Testis (tissue), 2 donors: ENCODE measurements at regions not wholly inside any gene's neighbourhood (a gene's known extent, or its start where the extent isn't known, plus 50 kb on each side); places are given as distances from the start of the nearest gene placed in this dataset.
"Not testable (repeated sequence)": the region's sequence is repeated elsewhere in the genome, so short reads cannot be mapped to it uniquely, and the experiment has no call there.

ENCODE experiments used
- DNase-seq: peaks from one replicate; pipeline ENCODE4 v3.0.0-alpha.2; 2019
- H3K27ac ChIP-seq, 2 donors: fragments of 200-600 bp; sonication (generic); one replicate each; pipeline ENCODE4 v1.5.1; 2019
- H3K27me3 ChIP-seq: fragments of 200-600 bp; sonication (generic); one replicate; pipeline ENCODE4 v1.5.1; 2019
- H3K36me3 ChIP-seq: fragments of 200-600 bp; sonication (generic); one replicate; pipeline ENCODE4 v1.5.1; 2017; ENCODE audit warnings: low read depth; ENCODE audit errors: missing control alignments
- H3K4me1 ChIP-seq: fragments of 200-600 bp; sonication (generic); one replicate; pipeline ENCODE4 v1.5.1; 2019
- H3K4me3 ChIP-seq, 2 donors: fragments of 200-600 bp; sonication (generic); one replicate each; pipeline ENCODE4 v1.5.1; 2017 to 2019
- H3K9me3 ChIP-seq: fragments of 200-600 bp; sonication (generic); one replicate; pipeline ENCODE4 v1.5.1; 2017
- WGBS, 2 donors: methylation state at CpG; one replicate each; pipeline ENCODE4 v1.1.5; 2018; 5-methylcytosine and 5-hydroxymethylcytosine counted together
- intact Hi-C: fragments of 100-400 bp; cut with DNase I; formaldehyde crosslinking; loops from one replicate; pipeline ENCODE4 v1.15.1; 2023; ENCODE audit warnings: low total_unique reads

GRCh38 chr7:56828078-56828860 is 304.0 kb downstream of the ZNF479 start:
- WGBS, 2 donors = 87 to 90% methylated on average over 18 to 36 of the region's 36 CpGs
- H3K4me1 ChIP-seq, intact Hi-C loops, H3K27me3 ChIP-seq, H3K36me3 ChIP-seq, H3K4me3 ChIP-seq, H3K9me3 ChIP-seq, H3K27ac ChIP-seq, DNase-seq: not testable (repeated sequence)

- H3K4me3 ChIP-seq, H3K9me3 ChIP-seq, H3K27ac ChIP-seq, intact Hi-C loops, DNase-seq, H3K27me3 ChIP-seq, H3K36me3 ChIP-seq, H3K4me1 ChIP-seq: not testable (repeated sequence)
- 92 to 94% methylated on average over 14 to 15 of the region's 16 CpGs for WGBS, 2 donors
Measured at GRCh38 chr7:56827539-56827938, 304.7 kb downstream of the ZNF479 start.

- H3K36me3 ChIP-seq, H3K9me3 ChIP-seq, DNase-seq, H3K27ac ChIP-seq, intact Hi-C loops, H3K4me1 ChIP-seq, H3K27me3 ChIP-seq, H3K4me3 ChIP-seq: not testable (repeated sequence)
- 94% methylated on average over 19 of the region's 19 CpGs; no CpG with 5 or more reads in 1 of the 2 donors for WGBS, 2 donors
Measured at GRCh38 chr7:56826556-56826955, 305.7 kb downstream of the ZNF479 start.

GRCh38 chr7:56825756-56826540 is 306.3 kb downstream of the ZNF479 start:
- not testable (repeated sequence) for H3K27ac ChIP-seq

GRCh38 chr7:56825121-56825520 is 307.1 kb downstream of the ZNF479 start:
- H3K4me3 ChIP-seq, H3K36me3 ChIP-seq, H3K27ac ChIP-seq, H3K9me3 ChIP-seq, intact Hi-C loops, H3K27me3 ChIP-seq, H3K4me1 ChIP-seq, DNase-seq: not testable (repeated sequence)
- 94 to 98% methylated on average over 7 to 15 of the region's 17 CpGs for WGBS, 2 donors

More at GRCh38 chr7:56825756-56826540, 306.3 kb downstream of the ZNF479 start:
- H3K36me3 ChIP-seq, intact Hi-C loops, DNase-seq, H3K4me3 ChIP-seq, H3K4me1 ChIP-seq, H3K9me3 ChIP-seq, H3K27me3 ChIP-seq: not testable (repeated sequence)
- WGBS, 2 donors = 92 to 100% methylated on average over 1 to 28 of the region's 38 CpGs

GRCh38 chr7:56823872-56824635 is 308.2 kb downstream of the ZNF479 start:
- H3K4me1 ChIP-seq, H3K4me3 ChIP-seq, H3K36me3 ChIP-seq, H3K9me3 ChIP-seq, H3K27ac ChIP-seq, DNase-seq, H3K27me3 ChIP-seq, intact Hi-C loops: not testable (repeated sequence)
- 88 to 92% methylated on average over 5 to 29 of the region's 44 CpGs for WGBS, 2 donors

GRCh38 chr7:56823231-56823630 is 309.0 kb downstream of the ZNF479 start:
- H3K4me1 ChIP-seq, DNase-seq, H3K9me3 ChIP-seq, H3K27me3 ChIP-seq, H3K27ac ChIP-seq, H3K36me3 ChIP-seq, H3K4me3 ChIP-seq, intact Hi-C loops: not testable (repeated sequence)
- WGBS, 2 donors = 94% methylated on average over 13 of the region's 15 CpGs; no CpG with 5 or more reads in 1 of the 2 donors

GRCh38 chr7:56822153-56822552 is 310.1 kb downstream of the ZNF479 start:
- H3K9me3 ChIP-seq, H3K27ac ChIP-seq, H3K27me3 ChIP-seq, H3K36me3 ChIP-seq, H3K4me1 ChIP-seq, DNase-seq, H3K4me3 ChIP-seq, intact Hi-C loops: not testable (repeated sequence)
- WGBS, 2 donors = 86% methylated on average over 6 to 12 of the region's 18 CpGs

GRCh38 chr7:56821561-56821960 is 310.7 kb downstream of the ZNF479 start:
- H3K4me3 ChIP-seq, H3K9me3 ChIP-seq, H3K4me1 ChIP-seq, DNase-seq, H3K36me3 ChIP-seq, H3K27me3 ChIP-seq, intact Hi-C loops, H3K27ac ChIP-seq: not testable (repeated sequence)
- 80 to 95% methylated on average over 3 to 8 of the region's 20 CpGs for WGBS, 2 donors

- H3K36me3 ChIP-seq, H3K9me3 ChIP-seq, DNase-seq, intact Hi-C loops, H3K27ac ChIP-seq, H3K27me3 ChIP-seq, H3K4me1 ChIP-seq, H3K4me3 ChIP-seq: not testable (repeated sequence)
- WGBS, 2 donors = 90 to 96% methylated on average over 16 of the region's 22 CpGs
Measured at GRCh38 chr7:56818261-56818660, 314.0 kb downstream of the ZNF479 start.

GRCh38 chr7:56814911-56815310 is 317.3 kb downstream of the ZNF479 start:
- H3K4me1 ChIP-seq, H3K4me3 ChIP-seq, H3K36me3 ChIP-seq, intact Hi-C loops, H3K27ac ChIP-seq, H3K27me3 ChIP-seq, DNase-seq, H3K9me3 ChIP-seq: not testable (repeated sequence)
- WGBS, 2 donors = 93 to 97% methylated on average over 16 to 17 of the region's 21 CpGs
